Natural killer cell (primary cell): ENCODE measurements at regions not wholly inside any gene's neighbourhood (a gene's known extent, or its start where the extent isn't known, plus 50 kb on each side); places are given as distances from the start of the nearest gene placed in this dataset.

Experiments
- ATAC-seq, 3 donors: fragments of 150-1000 bp in 2 of 3; fragments of 200-7000 bp in 1 of 3; cut with Tn5 transposase; 1 replicate in 1 of 3; 2 replicates in 2 of 3; pipeline ENCODE4 v1.10.0; 2021; ENCODE audit warnings: mild to moderate bottlenecking in 2 of 3, moderate library complexity in 2 of 3
- DNase-seq, 2 donors: peaks; one replicate each; pipeline versions ENCODE4 v3.0.0 to v3.0.0-alpha.2; 2013 to 2021; ENCODE audit warnings: mixed read lengths in 1 of 2
- H3K27ac ChIP-seq: one replicate; pipeline ENCODE4 v1.5.1; 2013; ENCODE audit warnings: mild to moderate bottlenecking, low read length
- H3K27me3 ChIP-seq: one replicate; pipeline ENCODE4 v1.6.1; 2013; ENCODE audit warnings: low read length; ENCODE audit not compliant: control insufficient read depth, insufficient read depth
- H3K36me3 ChIP-seq: one replicate; pipeline ENCODE4 v1.6.1; 2013; ENCODE audit warnings: low read length; ENCODE audit not compliant: control insufficient read depth, insufficient read depth
- H3K4me1 ChIP-seq: one replicate; pipeline ENCODE4 v1.6.1; 2013; ENCODE audit warnings: low read length; ENCODE audit not compliant: control insufficient read depth, insufficient read depth
- H3K4me3 ChIP-seq: one replicate; pipeline ENCODE4 v1.5.1; 2013; ENCODE audit warnings: low read length
- H3K9me3 ChIP-seq: one replicate; pipeline ENCODE4 v1.6.1; 2013; ENCODE audit warnings: low read length; ENCODE audit not compliant: control insufficient read depth, insufficient read depth
- H3K27ac Mint-ChIP-seq, 2 donors: one replicate each; pipeline ENCODE4 v1.8.0; 2022; ENCODE audit warnings: mild to moderate bottlenecking in 2 of 2, mixed read lengths in 2 of 2, moderate library complexity in 1 of 2
- H3K27me3 Mint-ChIP-seq, 2 donors: one replicate each; pipeline ENCODE4 v1.8.0; 2022; ENCODE audit warnings: low read depth in 2 of 2, mixed read lengths in 2 of 2
- H3K36me3 Mint-ChIP-seq: one replicate; pipeline ENCODE4 v1.8.0; 2022; ENCODE audit warnings: mixed read lengths
- H3K4me1 Mint-ChIP-seq, 2 donors: one replicate each; pipeline ENCODE4 v1.8.0; 2022; ENCODE audit warnings: mixed read lengths in 2 of 2
- H3K4me3 Mint-ChIP-seq: one replicate; pipeline ENCODE4 v1.8.0; 2022; ENCODE audit warnings: mild to moderate bottlenecking, moderate library complexity, mixed read lengths
- H3K9me3 Mint-ChIP-seq, 2 donors: one replicate each; pipeline ENCODE4 v1.8.0; 2022; ENCODE audit warnings: mixed read lengths in 2 of 2
- CTCF ChIP-seq: fragments of 200-600 bp; IDR thresholded peaks from one replicate; pipeline ENCODE4 v1.8.0; 2022; ENCODE audit warnings: antibody characterized with exemption
- WGBS: methylation state at CpG from one replicate; pipeline ENCODE4 v1.1.7; 2013; ENCODE audit warnings: missing lambda C conversion rate; ENCODE audit not compliant: insufficient coverage; 5-methylcytosine and 5-hydroxymethylcytosine counted together
- intact Hi-C: fragments of 100-400 bp; cut with micrococcal nuclease; formaldehyde crosslinking; loops from one replicate; pipeline ENCODE4 v1.14.2; 2022

GRCh38 chr2:129067070-129067469 lies 748.4 kb upstream of the HS6ST1 start:
- Histone ChIP-seq H3K27me3 (no peaks in the 10 kb centered on the region), H3K36me3 (no peaks in the 10 kb centered on the region), H3K4me1 (no peaks in the 10 kb centered on the region), H3K4me3 (no peak overlapping the region), H3K9me3 (no peaks in the 10 kb centered on the region), H3K27ac (no peak overlapping the region)
- DNase-seq (no peak), ATAC-seq (peak in 1 of 3 donors; percentile 42)
- Mint-ChIP-seq H3K4me3 (no peak overlapping the region), H3K27me3 (no peaks in the 10 kb centered on the region), H3K4me1 (no peaks in the 10 kb centered on the region), H3K9me3 (no peaks in the 10 kb centered on the region), H3K27ac (no peak overlapping the region), H3K36me3 (no peaks in the 10 kb centered on the region)
- TF ChIP-seq CTCF = no peak
- 89% methylated on average over 1 of the region's 1 CpG for WGBS
- intact Hi-C loops = no loop called here

GRCh38 chr2:129067953-129068352 lies 749.3 kb upstream of the HS6ST1 start:
- Histone ChIP-seq H3K36me3 (no peaks in the 10 kb centered on the region), H3K4me3 (no peak overlapping the region), H3K4me1 (no peaks in the 10 kb centered on the region), H3K27me3 (no peaks in the 10 kb centered on the region), H3K9me3 (no peaks in the 10 kb centered on the region), H3K27ac (no peak overlapping the region)
- intact Hi-C loops = no loop called here
- H3K4me1 Mint-ChIP-seq = no peaks in the 10 kb centered on the region
- H3K9me3 Mint-ChIP-seq = no peaks in the 10 kb centered on the region
- H3K36me3 Mint-ChIP-seq = no peaks in the 10 kb centered on the region
- no peak overlapping the region for H3K4me3 Mint-ChIP-seq
- ATAC-seq (no peak), DNase-seq (no peak)
- TF ChIP-seq CTCF = no peak
- H3K27ac Mint-ChIP-seq = no peak overlapping the region
- 54% methylated on average over 3 of the region's 3 CpGs for WGBS
- H3K27me3 Mint-ChIP-seq = no peaks in the 10 kb centered on the region

GRCh38 chr2:129068543-129068942 lies 749.9 kb upstream of the HS6ST1 start:
- Mint-ChIP-seq H3K9me3 (no peaks in the 10 kb centered on the region), H3K4me1 (no peaks in the 10 kb centered on the region)
- WGBS = 97% methylated on average over 5 of the region's 5 CpGs

More at GRCh38 chr2:129068543-129068942, 749.9 kb upstream of the HS6ST1 start:
- H3K27me3 Mint-ChIP-seq = no peaks in the 10 kb centered on the region
- H3K36me3 Mint-ChIP-seq = no peaks in the 10 kb centered on the region
- no peak for ATAC-seq
- Histone ChIP-seq H3K27ac (no peak overlapping the region), H3K4me1 (no peaks in the 10 kb centered on the region), H3K36me3 (no peaks in the 10 kb centered on the region), H3K4me3 (no peak overlapping the region), H3K9me3 (no peaks in the 10 kb centered on the region), H3K27me3 (no peaks in the 10 kb centered on the region)
- H3K4me3 Mint-ChIP-seq = no peak overlapping the region
- no peak for TF ChIP-seq CTCF
- H3K27ac Mint-ChIP-seq = no peak overlapping the region
- intact Hi-C loops = no loop called here
- no peak for DNase-seq
